ENCODE measurements at regions not wholly inside any gene's neighbourhood (a gene's known extent, or its start where the extent isn't known, plus 50 kb on each side); places are given as distances from the start of the nearest gene placed in this dataset.

- TF ChIP-seq POLR2AphosphoS5 (IDR thresholded peaks at IDR 0.05; ENCODE audit: low read depth, low read length): no peak
- no peak for TF ChIP-seq FOXJ3 (CRISPR knock-in tag; IDR thresholded peaks at IDR 0.05)
- TF ChIP-seq EP300 (IDR thresholded peaks at IDR 0.05; ENCODE audit: borderline replicate concordance in 1 of 2, low read depth in 1 of 2, low read length in 1 of 2): no peak
- no peak for TF ChIP-seq TAF1 (IDR thresholded peaks at IDR 0.05; ENCODE audit: borderline replicate concordance, low read depth, low read length)
- TF ChIP-seq REST (IDR thresholded peaks at IDR 0.05; ENCODE audit: low read depth, low read length): no peak
- no peak for TF ChIP-seq CTCF (IDR thresholded peaks at IDR 0.05)
- TF ChIP-seq FOXM1 (IDR thresholded peaks at IDR 0.05; ENCODE audit: low read depth): no peak
- TF ChIP-seq GATA2 (CRISPR knock-in tag; IDR thresholded peaks at IDR 0.05): no peak
Measured at GRCh38 chr13:42680748-42681147, 100.6 kb upstream of the FAM216B start.
